ENCODE measurements at regions not wholly inside any gene's neighbourhood (a gene's known extent, or its start where the extent isn't known, plus 50 kb on each side); places are given as distances from the start of the nearest gene placed in this dataset.
A peak's percentile ranks its signal among the peaks of the same experiment; 100 is the strongest.

GRCh38 chr2:64825831-64826491 lies 163.2 kb upstream of the SLC1A4 start:
- Histone ChIP-seq H3K4me1 (ENCODE audit: insufficient read depth) (no peaks in the 10 kb centered on the region), H3K27ac (ENCODE audit: low read depth) (no peak overlapping the region), H3K4me3 (ENCODE audit: low read depth, low read length) (no peak overlapping the region), H3K36me3 (ENCODE audit: insufficient read depth) (no peaks in the 10 kb centered on the region)
- 89% methylated on average over 4 of the region's 4 CpGs for WGBS
- DNase-seq (ENCODE audit: extremely low spot score): no peak

GRCh38 chr2:64826703-64827102 lies 162.5 kb upstream of the SLC1A4 start:
- H3K4me3 ChIP-seq (ENCODE audit: low read depth, low read length): no peak overlapping the region
- no peaks in the 10 kb centered on the region for H3K36me3 ChIP-seq (ENCODE audit: insufficient read depth)
- no peak overlapping the region for H3K27ac ChIP-seq (ENCODE audit: low read depth)
- WGBS: 87% methylated on average over 2 of the region's 2 CpGs
- no peak for DNase-seq (ENCODE audit: extremely low spot score)
- no peaks in the 10 kb centered on the region for H3K4me1 ChIP-seq (ENCODE audit: insufficient read depth)

- no peak for DNase-seq (ENCODE audit: extremely low spot score)
- no peak overlapping the region for H3K27ac ChIP-seq (ENCODE audit: low read depth)
- no peaks in the 10 kb centered on the region for H3K36me3 ChIP-seq (ENCODE audit: insufficient read depth)
- WGBS: 98% methylated on average over 1 of the region's 1 CpG
- H3K4me1 ChIP-seq (ENCODE audit: insufficient read depth): no peaks in the 10 kb centered on the region
- H3K4me3 ChIP-seq (ENCODE audit: low read depth, low read length): no peak overlapping the region
These were observed 160.9 kb upstream of the SLC1A4 start for GRCh38 chr2:64828261-64828660.

GRCh38 chr2:64829525-64829924 lies 159.7 kb upstream of the SLC1A4 start:
- Histone ChIP-seq H3K27ac (ENCODE audit: low read depth) (no peak overlapping the region), H3K4me3 (ENCODE audit: low read depth, low read length) (no peak overlapping the region), H3K36me3 (ENCODE audit: insufficient read depth) (no peaks in the 10 kb centered on the region), H3K4me1 (ENCODE audit: insufficient read depth) (no peaks in the 10 kb centered on the region)
- 92% methylated on average over 6 of the region's 6 CpGs for WGBS
- DNase-seq (ENCODE audit: extremely low spot score): no peak

- H3K36me3 ChIP-seq (ENCODE audit: insufficient read depth): no peaks in the 10 kb centered on the region
- DNase-seq (ENCODE audit: extremely low spot score): no peak
- no peak overlapping the region for H3K4me3 ChIP-seq (ENCODE audit: low read depth, low read length)
- WGBS: 56% methylated on average over 20 of the region's 20 CpGs
- H3K27ac ChIP-seq (ENCODE audit: low read depth): no peak overlapping the region
- no peaks in the 10 kb centered on the region for H3K4me1 ChIP-seq (ENCODE audit: insufficient read depth)
These were observed 157.8 kb upstream of the SLC1A4 start for GRCh38 chr2:64831134-64831976.

GRCh38 chr2:64831977-64832328 lies 157.2 kb upstream of the SLC1A4 start:
- WGBS: 78% methylated on average over 6 of the region's 6 CpGs
- Histone ChIP-seq H3K4me3 (ENCODE audit: low read depth, low read length) (no peak overlapping the region), H3K27ac (ENCODE audit: low read depth) (no peak overlapping the region), H3K4me1 (ENCODE audit: insufficient read depth) (no peaks in the 10 kb centered on the region), H3K36me3 (ENCODE audit: insufficient read depth) (no peaks in the 10 kb centered on the region)
- DNase-seq (ENCODE audit: extremely low spot score): no peak

GRCh38 chr2:64832936-64833335 lies 156.3 kb upstream of the SLC1A4 start:
- no peak for DNase-seq (ENCODE audit: extremely low spot score)
- H3K36me3 ChIP-seq (ENCODE audit: insufficient read depth): no peaks in the 10 kb centered on the region
- no peaks in the 10 kb centered on the region for H3K4me1 ChIP-seq (ENCODE audit: insufficient read depth)
- H3K27ac ChIP-seq (ENCODE audit: low read depth): no peak overlapping the region
- WGBS: 55% methylated on average over 1 of the region's 1 CpG
- no peak overlapping the region for H3K4me3 ChIP-seq (ENCODE audit: low read depth, low read length)

- no peak for DNase-seq (ENCODE audit: extremely low spot score)
- no peaks in the 10 kb centered on the region for H3K4me1 ChIP-seq (ENCODE audit: insufficient read depth)
- no peak overlapping the region for H3K4me3 ChIP-seq (ENCODE audit: low read depth, low read length)
- WGBS: 49% methylated on average over 5 of the region's 5 CpGs
- no peaks in the 10 kb centered on the region for H3K36me3 ChIP-seq (ENCODE audit: insufficient read depth)
- no peak overlapping the region for H3K27ac ChIP-seq (ENCODE audit: low read depth)
These were observed 152.6 kb upstream of the SLC1A4 start for GRCh38 chr2:64836566-64836965.

GRCh38 chr2:64837116-64837731 lies 152.0 kb upstream of the SLC1A4 start:
- no peak for DNase-seq (ENCODE audit: extremely low spot score)
- Histone ChIP-seq H3K4me3 (ENCODE audit: low read depth, low read length) (no peak overlapping the region), H3K4me1 (ENCODE audit: insufficient read depth) (no peaks in the 10 kb centered on the region), H3K27ac (ENCODE audit: low read depth) (no peak overlapping the region), H3K36me3 (ENCODE audit: insufficient read depth) (no peaks in the 10 kb centered on the region)
- 72% methylated on average over 10 of the region's 10 CpGs for WGBS

GRCh38 chr2:64837925-64838641 lies 151.1 kb upstream of the SLC1A4 start:
- Histone ChIP-seq H3K4me3 (ENCODE audit: low read depth, low read length) (no peak overlapping the region), H3K36me3 (ENCODE audit: insufficient read depth) (no peaks in the 10 kb centered on the region), H3K27ac (ENCODE audit: low read depth) (peak overlapping the region; percentile 68), H3K4me1 (ENCODE audit: insufficient read depth) (no peaks in the 10 kb centered on the region)
- DNase-seq (ENCODE audit: extremely low spot score): no peak
- 76% methylated on average over 8 of the region's 8 CpGs for WGBS

GRCh38 chr2:64838817-64839216 lies 150.4 kb upstream of the SLC1A4 start:
- no peak overlapping the region for H3K4me3 ChIP-seq (ENCODE audit: low read depth, low read length)
- no peak overlapping the region for H3K27ac ChIP-seq (ENCODE audit: low read depth)

GRCh38 chr2:64839844-64840243 lies 149.4 kb upstream of the SLC1A4 start:
- no peak overlapping the region for H3K27ac ChIP-seq (ENCODE audit: low read depth)
- WGBS: 72% methylated on average over 6 of the region's 6 CpGs

More at GRCh38 chr2:64838817-64839216, 150.4 kb upstream of the SLC1A4 start:
- WGBS: 64% methylated on average over 8 of the region's 8 CpGs
- Histone ChIP-seq H3K36me3 (ENCODE audit: insufficient read depth) (no peaks in the 10 kb centered on the region), H3K4me1 (ENCODE audit: insufficient read depth) (no peaks in the 10 kb centered on the region)
- DNase-seq (ENCODE audit: extremely low spot score): no peak

GRCh38 chr2:64840426-64840881 lies 148.7 kb upstream of the SLC1A4 start:
- DNase-seq (ENCODE audit: extremely low spot score): no peak
- H3K27ac ChIP-seq (ENCODE audit: low read depth): no peak overlapping the region
- no peak overlapping the region for H3K4me3 ChIP-seq (ENCODE audit: low read depth, low read length)
- H3K36me3 ChIP-seq (ENCODE audit: insufficient read depth): no peaks in the 10 kb centered on the region
- no peaks in the 10 kb centered on the region for H3K4me1 ChIP-seq (ENCODE audit: insufficient read depth)
- 41% methylated on average over 4 of the region's 4 CpGs for WGBS

More at GRCh38 chr2:64839844-64840243, 149.4 kb upstream of the SLC1A4 start:
- no peaks in the 10 kb centered on the region for H3K36me3 ChIP-seq (ENCODE audit: insufficient read depth)
- H3K4me1 ChIP-seq (ENCODE audit: insufficient read depth): no peaks in the 10 kb centered on the region
- DNase-seq (ENCODE audit: extremely low spot score): no peak
- H3K4me3 ChIP-seq (ENCODE audit: low read depth, low read length): no peak overlapping the region
